GM23248 (cell line): ENCODE measurements at regions not wholly inside any gene's neighbourhood (a gene's known extent, or its start where the extent isn't known, plus 50 kb on each side); places are given as distances from the start of the nearest gene placed in this dataset.

Source experiments
- EZH2 ChIP-seq: fragments of 200-600 bp; sonication (generic); IDR thresholded peaks from 2 replicates; pipeline ENCODE4 v1.6.1; 2018; ENCODE audit warnings: antibody characterized with exemption, mild to moderate bottlenecking; ENCODE audit not compliant: insufficient read depth, poor library complexity, severe bottlenecking
- EZH2phosphoT487 ChIP-seq: fragments of 200-600 bp; sonication (generic); IDR thresholded peaks from 2 replicates; pipeline ENCODE4 v1.6.1; 2018; ENCODE audit warnings: antibody characterized with exemption, moderate library complexity, mild to moderate bottlenecking, low read depth; ENCODE audit not compliant: insufficient read depth

GRCh38 chr9:90974643-90975245 lies 173.1 kb downstream of the SYK start:
- TF ChIP-seq EZH2phosphoT487: no peak
- TF ChIP-seq EZH2: no peak
